Activated CD4-positive, CD25-positive, alpha-beta regulatory T cell (primary cell): ENCODE measurements at regions not wholly inside any gene's neighbourhood (a gene's known extent, or its start where the extent isn't known, plus 50 kb on each side); places are given as distances from the start of the nearest gene placed in this dataset.

Experiments
- DNase-seq, 4 experiments: peaks; one replicate each; lab custom pipeline; 2025; lab: John Stamatoyannopoulos, UW

DNA sequence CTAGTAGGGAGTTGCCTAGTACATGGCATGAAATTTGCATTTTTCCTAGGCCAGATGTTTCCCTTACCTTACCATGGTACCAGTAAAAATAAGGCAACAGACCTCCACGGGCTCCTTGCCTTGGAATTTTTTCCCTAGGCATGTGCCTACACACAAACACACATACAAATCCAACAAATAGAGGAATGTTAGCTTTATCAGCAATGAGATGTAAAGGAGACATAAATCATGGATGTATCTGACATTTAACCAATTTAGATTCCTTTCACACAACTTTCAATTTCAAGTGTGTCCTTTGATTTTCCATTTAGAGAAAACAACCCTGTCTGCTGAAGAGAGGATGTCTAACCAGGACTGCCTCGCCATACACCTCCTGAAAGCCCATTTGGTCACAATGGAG, 209.7 kb upstream of the SP4 start:
- DNase-seq, result no peak

DNA sequence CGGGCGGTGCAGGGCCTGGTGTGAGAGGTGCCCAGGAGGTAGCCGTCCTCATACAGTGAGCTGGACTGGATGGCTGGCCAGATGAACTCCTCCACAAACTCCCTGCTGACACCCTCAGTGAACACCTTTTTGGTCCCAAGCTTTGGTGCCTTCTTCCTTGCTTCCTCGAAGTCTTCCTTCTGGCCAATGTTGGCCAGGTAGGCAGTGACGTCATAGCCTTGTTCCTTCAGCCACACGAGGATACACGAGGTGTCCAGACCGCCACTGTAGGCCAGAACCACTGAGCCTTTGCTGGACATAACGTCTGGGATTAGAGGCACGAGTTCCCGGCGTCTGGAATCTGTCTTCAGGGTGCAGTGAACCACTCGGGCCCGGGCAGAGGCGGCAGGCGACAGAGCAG, 206.8 kb upstream of the SP4 start:
- DNase-seq, result no peak

GRCh38 chr7:21238400-21239116, 189.3 kb upstream of the SP4 start:
- DNase-seq, result no peak

GRCh38 chr7:21243265-21243664, 184.6 kb upstream of the SP4 start:
- no peak for DNase-seq

DNA sequence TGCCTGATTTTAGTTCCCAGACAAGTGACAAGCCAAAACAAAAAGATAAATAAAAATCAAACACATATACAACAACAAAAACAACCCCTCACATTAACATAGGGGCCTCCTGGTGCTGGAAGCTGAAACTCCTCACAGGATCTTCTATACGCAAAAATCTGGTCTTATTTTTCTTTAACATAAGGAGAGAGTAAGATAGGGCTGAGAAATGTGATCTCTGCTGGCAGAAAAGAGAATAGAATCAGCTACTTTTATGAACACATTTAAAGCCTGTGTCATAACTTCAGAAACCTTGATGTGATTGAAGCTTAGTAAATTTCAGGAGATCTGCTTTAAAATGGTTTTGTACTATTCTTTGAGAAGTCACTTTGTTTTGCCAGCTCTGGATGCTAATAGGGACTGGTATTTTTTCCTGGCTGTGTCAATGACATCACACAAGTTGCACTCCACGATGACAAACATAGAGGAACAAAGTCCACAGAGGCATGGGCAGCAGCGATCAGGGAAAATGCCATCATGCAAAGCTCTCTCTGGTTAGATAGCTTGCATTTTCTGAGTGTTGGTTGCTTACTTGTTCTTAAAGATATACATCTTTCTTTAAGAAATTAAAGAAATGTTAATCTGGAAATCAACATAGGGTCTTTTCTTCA, 176.6 kb upstream of the SP4 start:
- no peak for DNase-seq

- DNase-seq, result peak in 2 of 4 experiments; percentile 0 to 1
Measured at GRCh38 chr7:21253740-21254687, 173.9 kb upstream of the SP4 start.

GRCh38 chr7:21256310-21256877, 171.5 kb upstream of the SP4 start:
- peak in 1 of 4 experiments; percentile 3 for DNase-seq

GRCh38 chr7:21260939-21261338, 166.9 kb upstream of the SP4 start:
- DNase-seq, result no peak

GRCh38 chr7:21261627-21262594, 166.0 kb upstream of the SP4 start:
- peak; percentile 4 to 17 (median 12) for DNase-seq

- no peak for DNase-seq
Measured at GRCh38 chr7:21269021-21269420, 158.9 kb upstream of the SP4 start.

- DNase-seq, result no peak
Measured at GRCh38 chr7:21276471-21277035, 151.3 kb upstream of the SP4 start.

DNA sequence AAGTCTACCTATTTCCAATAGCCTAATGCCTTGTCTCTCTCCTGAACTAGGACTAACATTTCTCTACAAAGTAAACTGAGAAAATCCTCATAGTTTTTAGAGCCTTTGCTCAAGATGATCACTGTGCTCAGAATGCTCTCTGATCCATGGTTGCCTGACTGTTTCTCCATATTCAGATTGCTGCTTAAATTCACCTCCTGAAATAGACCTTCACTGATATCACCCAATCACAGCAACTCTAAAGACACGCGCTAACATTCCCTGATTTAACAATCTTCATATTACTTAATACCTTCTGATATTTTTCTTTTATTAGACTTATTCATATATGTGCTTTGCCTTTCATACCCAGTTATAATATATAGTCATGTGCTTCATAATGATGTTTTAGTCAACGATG, 148.9 kb upstream of the SP4 start:
- DNase-seq, result no peak

- DNase-seq, result no peak
Measured at GRCh38 chr7:21281193-21281592, 146.7 kb upstream of the SP4 start.

GRCh38 chr7:21293771-21294170, 134.1 kb upstream of the SP4 start:
- no peak for DNase-seq

- no peak for DNase-seq
Measured at GRCh38 chr7:21299766-21300165, 128.1 kb upstream of the SP4 start.

DNA sequence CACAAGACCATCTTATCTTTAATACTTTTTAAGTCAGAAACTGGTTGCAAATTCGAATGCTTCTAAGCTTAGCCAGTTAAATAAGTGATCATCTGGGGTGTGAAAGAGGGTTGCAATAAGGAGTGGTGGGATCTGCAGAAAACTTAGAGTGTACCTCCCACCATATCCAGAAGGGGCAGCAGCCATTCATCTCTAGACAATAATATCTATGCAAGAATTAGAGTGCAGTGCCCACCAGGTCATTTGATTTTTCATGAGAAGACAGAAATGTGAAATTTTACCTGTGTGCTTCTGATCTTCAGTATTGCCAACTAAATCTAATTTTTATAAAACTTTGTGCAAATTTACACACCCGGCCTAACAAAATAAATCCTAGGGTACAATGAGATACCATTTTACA, 127.2 kb upstream of the SP4 start:
- no peak for DNase-seq

DNA sequence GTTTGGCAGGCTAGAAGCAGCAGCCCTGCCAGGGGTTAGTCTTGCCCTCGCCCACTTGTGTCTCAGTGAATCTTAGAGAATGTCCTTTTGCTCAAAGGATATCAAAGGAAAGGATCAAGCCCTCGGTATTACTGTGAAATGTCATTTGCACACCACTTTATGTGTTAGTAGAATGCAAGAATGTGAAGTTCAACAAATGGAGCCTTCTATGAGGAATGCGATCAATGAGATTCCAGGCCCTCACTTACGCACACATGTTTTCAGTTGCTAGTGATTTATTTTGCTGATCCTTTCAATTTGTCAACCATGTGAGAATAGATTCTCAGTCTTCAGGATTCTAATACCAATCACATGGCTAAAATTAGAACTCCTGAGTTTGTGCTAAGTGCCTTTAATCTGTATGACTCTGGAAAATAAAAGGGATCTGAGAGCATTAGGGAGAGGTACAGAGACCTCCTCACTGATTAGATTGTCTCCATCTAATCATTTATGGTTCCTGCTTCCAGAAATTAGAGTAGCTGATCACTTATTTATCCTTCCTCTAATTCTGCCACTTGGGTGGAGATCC, 123.0 kb upstream of the SP4 start:
- no peak for DNase-seq

DNA sequence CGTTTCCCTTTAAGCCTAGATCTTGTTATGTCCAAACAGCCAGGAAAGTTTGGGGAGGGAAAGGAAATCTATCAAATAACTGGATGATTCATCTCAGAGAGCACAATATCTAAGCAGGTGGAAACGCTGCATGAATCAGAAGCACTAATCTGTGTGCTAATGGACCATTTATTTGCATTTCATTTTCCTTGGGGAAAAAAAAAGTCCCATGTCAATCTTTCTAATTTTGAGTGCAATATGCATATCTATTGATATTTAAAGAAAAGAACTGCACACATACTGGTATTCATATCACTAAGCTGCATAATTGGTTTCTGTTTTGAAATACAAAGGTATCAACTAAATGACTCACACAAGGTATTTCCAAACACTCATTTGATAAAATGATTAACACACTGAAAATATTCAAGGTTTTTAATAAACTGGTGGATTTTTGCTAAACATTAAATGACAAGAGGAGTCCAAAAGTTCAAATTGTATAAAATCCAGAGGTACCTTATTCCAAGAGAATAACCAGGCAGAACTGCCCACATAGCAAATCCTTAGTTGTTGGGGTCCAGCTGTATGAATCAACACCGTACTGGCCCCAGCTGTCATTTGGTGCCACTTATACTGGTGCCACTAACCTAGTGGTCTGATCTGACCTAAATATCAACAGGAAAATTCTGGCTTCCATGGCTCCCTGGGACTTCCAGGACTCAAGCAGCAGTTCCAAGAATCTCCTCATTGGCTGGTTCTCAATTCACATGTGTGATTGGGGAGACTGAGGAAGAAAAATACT, 122.2 kb upstream of the SP4 start:
- DNase-seq, result no peak

DNA sequence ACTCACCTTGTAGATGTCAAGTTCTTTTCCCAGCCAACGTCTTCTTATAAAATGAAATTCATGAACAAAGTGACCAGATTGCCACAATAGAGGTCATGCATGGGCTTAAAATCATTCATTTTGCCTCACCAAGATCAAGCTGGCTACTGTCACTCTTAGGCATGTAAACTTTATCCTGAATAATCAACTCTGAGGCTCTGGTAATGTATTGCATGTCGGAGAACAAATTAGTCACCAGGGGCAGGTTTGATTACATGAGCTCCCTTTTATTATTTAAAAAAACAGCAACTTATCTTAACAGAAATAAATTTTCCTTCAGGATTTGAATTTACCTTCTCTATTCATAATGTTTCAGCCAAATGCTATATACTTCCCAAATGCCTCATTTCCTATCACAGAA, 112.9 kb upstream of the SP4 start:
- DNase-seq, result no peak
